ENCODE measurements at regions not wholly inside any gene's neighbourhood (a gene's known extent, or its start where the extent isn't known, plus 50 kb on each side); places are given as distances from the start of the nearest gene placed in this dataset.

GRCh38 chr9:89234205-89235067, 55.8 kb upstream of the SHC3 start:
- TF ChIP-seq CTCF (IDR thresholded peaks at IDR 0.05; ENCODE audit: insufficient read depth, low read length, poor library complexity, severe bottlenecking) = peak; percentile 13
- Histone ChIP-seq H3K27me3 (ENCODE audit: control insufficient read depth, insufficient read depth, low read length) (peaks cover 15% of the 10 kb centered on the region), H3K36me3 (ENCODE audit: control insufficient read depth, insufficient read depth, low read length) (no peaks in the 10 kb centered on the region), H3K4me3 (ENCODE audit: low read depth, low read length) (no peak overlapping the region)
- DNase-seq (ENCODE audit: low read depth) = no peak

- Histone ChIP-seq H3K27me3 (ENCODE audit: control insufficient read depth, insufficient read depth, low read length) (peaks cover 15% of the 10 kb centered on the region), H3K4me3 (ENCODE audit: low read depth, low read length) (no peak overlapping the region), H3K36me3 (ENCODE audit: control insufficient read depth, insufficient read depth, low read length) (no peaks in the 10 kb centered on the region)
- DNase-seq (ENCODE audit: low read depth) = no peak
- TF ChIP-seq CTCF (IDR thresholded peaks at IDR 0.05; ENCODE audit: insufficient read depth, low read length, poor library complexity, severe bottlenecking) = no peak
Observed at GRCh38 chr9:89236955-89237573, 58.4 kb upstream of the SHC3 start.

GRCh38 chr9:89238424-89238823, 59.8 kb upstream of the SHC3 start:
- Histone ChIP-seq H3K36me3 (ENCODE audit: control insufficient read depth, insufficient read depth, low read length) (no peaks in the 10 kb centered on the region), H3K27me3 (ENCODE audit: control insufficient read depth, insufficient read depth, low read length) (peaks cover 13% of the 10 kb centered on the region), H3K4me3 (ENCODE audit: low read depth, low read length) (no peak overlapping the region)
- no peak for DNase-seq (ENCODE audit: low read depth)
- no peak for TF ChIP-seq CTCF (IDR thresholded peaks at IDR 0.05; ENCODE audit: insufficient read depth, low read length, poor library complexity, severe bottlenecking)

GRCh38 chr9:89243296-89244061, 64.9 kb upstream of the SHC3 start:
- Histone ChIP-seq H3K27me3 (ENCODE audit: control insufficient read depth, insufficient read depth, low read length) (no peaks in the 10 kb centered on the region), H3K36me3 (ENCODE audit: control insufficient read depth, insufficient read depth, low read length) (no peaks in the 10 kb centered on the region), H3K4me3 (ENCODE audit: low read depth, low read length) (no peak overlapping the region)
- no peak for TF ChIP-seq CTCF (IDR thresholded peaks at IDR 0.05; ENCODE audit: insufficient read depth, low read length, poor library complexity, severe bottlenecking)
- no peak for DNase-seq (ENCODE audit: low read depth)

- no peak overlapping the region for H3K4me3 ChIP-seq (ENCODE audit: low read depth, low read length)
- H3K27me3 ChIP-seq (ENCODE audit: control insufficient read depth, insufficient read depth, low read length) = no peaks in the 10 kb centered on the region
- DNase-seq (ENCODE audit: low read depth) = no peak
- no peaks in the 10 kb centered on the region for H3K36me3 ChIP-seq (ENCODE audit: control insufficient read depth, insufficient read depth, low read length)
- TF ChIP-seq CTCF (IDR thresholded peaks at IDR 0.05; ENCODE audit: insufficient read depth, low read length, poor library complexity, severe bottlenecking) = no peak
Observed at GRCh38 chr9:89246840-89247239, 64.2 kb upstream of the CKS2 start.

All from kidney epithelial cell (primary cell).